Daoy (cell line): ENCODE measurements at regions not wholly inside any gene's neighbourhood (a gene's known extent, or its start where the extent isn't known, plus 50 kb on each side); places are given as distances from the start of the nearest gene placed in this dataset.

Source experiments
- DNase-seq: peaks from one replicate; pipeline ENCODE4 v3.0.0-alpha.2; 2015; ENCODE audit warnings: low read depth

DNA sequence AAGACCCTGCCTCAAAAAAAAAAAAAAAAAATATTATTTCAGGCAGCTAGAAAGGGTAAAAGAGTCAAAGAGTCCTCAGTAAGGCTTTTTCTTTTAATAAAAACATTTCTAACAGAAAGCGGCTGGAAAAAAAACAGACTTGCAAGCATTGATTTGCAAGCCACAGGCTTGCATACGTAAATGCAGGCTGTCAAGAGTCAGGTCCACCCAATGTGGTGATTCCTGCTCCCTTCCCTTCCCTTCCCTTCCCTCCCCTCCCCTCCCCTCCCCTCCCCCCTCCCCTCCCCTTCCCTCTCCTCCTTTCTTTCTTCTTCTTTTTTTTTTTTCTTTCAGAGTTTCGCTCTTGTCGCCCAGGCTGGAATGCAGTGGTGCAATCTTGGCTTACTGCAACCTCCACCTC lies 74.4 kb upstream of the GULP1 start:
- DNase-seq: no peak

- DNase-seq: no peak
Measured at GRCh38 chr2:188219541-188219940, 72.1 kb upstream of the GULP1 start.

DNA sequence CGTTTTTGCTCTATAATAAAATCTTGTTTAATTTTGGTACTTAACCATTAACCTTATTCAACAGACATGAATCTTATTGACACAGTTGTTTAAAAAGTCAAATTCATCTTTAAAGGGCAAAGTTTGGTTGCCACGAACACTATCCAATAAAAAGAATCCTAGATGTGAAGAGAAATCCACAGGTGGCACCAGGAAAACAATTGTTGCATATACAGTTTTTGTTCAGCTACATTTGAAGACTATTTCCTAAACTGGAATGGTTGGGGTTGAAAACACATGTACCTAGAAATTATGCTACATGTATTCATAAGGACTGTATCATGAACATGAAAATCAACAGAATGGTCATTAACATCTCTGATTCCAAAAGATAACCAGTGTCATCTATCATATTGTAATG lies 71.1 kb upstream of the GULP1 start:
- no peak for DNase-seq

- no peak for DNase-seq
Measured at GRCh38 chr2:188227713-188228112, 64.0 kb upstream of the GULP1 start.

DNA sequence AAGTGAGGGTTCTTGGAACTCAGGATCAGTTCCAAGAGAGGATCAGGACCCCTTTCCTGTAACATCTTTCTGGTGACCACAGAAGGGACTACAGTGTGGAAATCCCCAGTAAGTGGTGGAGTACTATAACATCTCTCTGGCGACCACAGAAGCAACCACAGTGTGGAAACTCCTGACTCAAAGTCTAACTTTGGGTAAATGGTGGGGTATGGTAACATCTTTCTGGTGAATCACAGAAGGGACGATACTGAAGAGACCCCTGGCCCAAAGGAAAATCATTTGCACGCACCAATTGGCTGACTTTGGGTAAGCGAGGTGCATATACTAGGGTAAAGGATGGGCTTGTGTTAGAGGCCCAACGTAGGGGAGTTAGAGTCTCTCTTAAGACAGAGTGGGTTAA lies 56.3 kb upstream of the GULP1 start:
- peak; percentile 16 for DNase-seq

DNA sequence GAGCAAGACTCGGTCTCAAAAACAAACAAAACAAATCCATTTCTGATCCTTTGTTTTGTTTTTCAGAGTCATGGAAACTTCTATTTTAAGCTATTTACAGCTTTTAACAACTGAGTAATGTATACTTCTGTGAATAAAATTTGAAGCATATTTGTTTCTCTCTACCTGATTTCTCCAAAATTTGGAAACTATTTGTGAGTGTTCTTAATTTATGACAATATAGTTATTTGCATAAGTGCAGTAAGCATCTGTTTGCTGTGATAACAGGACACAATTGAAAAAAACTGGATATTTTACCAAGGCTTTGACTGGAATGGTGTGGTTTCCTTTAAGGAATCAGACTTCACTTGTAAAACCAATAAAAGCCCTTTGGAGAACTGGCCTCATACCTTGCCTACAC lies 53.3 kb upstream of the GULP1 start:
- no peak for DNase-seq
